SK-MEL-5 (cell line): ENCODE measurements at regions not wholly inside any gene's neighbourhood (a gene's known extent, or its start where the extent isn't known, plus 50 kb on each side); places are given as distances from the start of the nearest gene placed in this dataset.

Experiments used
- DNase-seq: peaks from one replicate; pipeline ENCODE4 v3.0.0-alpha.2; 2016; ENCODE audit warnings: low read depth, low spot score
- in situ Hi-C: cut with HindIII; loops from 2 replicates; pipeline ENCODE4 v1.10.0; 2016; ENCODE audit warnings: low sequenced_read_pairs, high pct_unique_total_duplicates, low pct_unique_long_range_greater_than_20kb

GRCh38 chr2:16176971-16177480 is 236.7 kb downstream of the MYCN start:
- no peak for DNase-seq
- in situ Hi-C loops: no loop called here

GRCh38 chr2:16175247-16175825 is 235.0 kb downstream of the MYCN start:
- DNase-seq: no peak
- in situ Hi-C loops: no loop called here

- in situ Hi-C loops: no loop called here
- DNase-seq: no peak
These were observed 234.3 kb downstream of the MYCN start for GRCh38 chr2:16174693-16175045.

GRCh38 chr2:16173893-16174692 is 233.7 kb downstream of the MYCN start:
- in situ Hi-C loops: no loop called here
- DNase-seq: no peak

- DNase-seq: no peak
- in situ Hi-C loops: no loop called here
These were observed 232.2 kb downstream of the MYCN start for GRCh38 chr2:16172324-16173175.

- in situ Hi-C loops: no loop called here
- no peak for DNase-seq
These were observed 231.1 kb downstream of the MYCN start for GRCh38 chr2:16171425-16171920.

- no peak for DNase-seq
- in situ Hi-C loops: no loop called here
These were observed 230.5 kb downstream of the MYCN start for GRCh38 chr2:16170675-16171424.

GRCh38 chr2:16169381-16169960 is 229.1 kb downstream of the MYCN start:
- DNase-seq: no peak
- in situ Hi-C loops: no loop called here

- in situ Hi-C loops: no loop called here
- DNase-seq: no peak
These were observed 228.3 kb downstream of the MYCN start for GRCh38 chr2:16168506-16169264.

GRCh38 chr2:16167870-16168426 is 227.6 kb downstream of the MYCN start:
- DNase-seq: no peak
- in situ Hi-C loops: no loop called here

GRCh38 chr2:16167451-16167861 is 227.1 kb downstream of the MYCN start:
- in situ Hi-C loops: no loop called here
- no peak for DNase-seq

- in situ Hi-C loops: no loop called here
- no peak for DNase-seq
These were observed 226.1 kb downstream of the MYCN start for GRCh38 chr2:16166327-16166981.

- in situ Hi-C loops: no loop called here
- no peak for DNase-seq
These were observed 225.4 kb downstream of the MYCN start for GRCh38 chr2:16165518-16166326.

GRCh38 chr2:16162491-16163040 is 222.2 kb downstream of the MYCN start:
- in situ Hi-C loops: no loop called here
- no peak for DNase-seq
